GM21447 (cell line): ENCODE measurements at regions not wholly inside any gene's neighbourhood (a gene's known extent, or its start where the extent isn't known, plus 50 kb on each side); places are given as distances from the start of the nearest gene placed in this dataset.
A peak's percentile ranks its signal among the peaks of the same experiment; 100 is the strongest.

Experiments used
- ATAC-seq: cut with Tn5 transposase; IDR thresholded peaks from one replicate; pipeline ENCODE4 v1.9.1; 2021; ENCODE audit not compliant: unreplicated experiment

- no peak for ATAC-seq
These were observed 262.5 kb upstream of the LMCD1 start for GRCh38 chr3:8239095-8239494.

- ATAC-seq, result peak; percentile 96
These were observed 261.6 kb upstream of the LMCD1 start for GRCh38 chr3:8239718-8240695.

GRCh38 chr3:8246070-8246469, 255.6 kb upstream of the LMCD1 start:
- no peak for ATAC-seq

DNA sequence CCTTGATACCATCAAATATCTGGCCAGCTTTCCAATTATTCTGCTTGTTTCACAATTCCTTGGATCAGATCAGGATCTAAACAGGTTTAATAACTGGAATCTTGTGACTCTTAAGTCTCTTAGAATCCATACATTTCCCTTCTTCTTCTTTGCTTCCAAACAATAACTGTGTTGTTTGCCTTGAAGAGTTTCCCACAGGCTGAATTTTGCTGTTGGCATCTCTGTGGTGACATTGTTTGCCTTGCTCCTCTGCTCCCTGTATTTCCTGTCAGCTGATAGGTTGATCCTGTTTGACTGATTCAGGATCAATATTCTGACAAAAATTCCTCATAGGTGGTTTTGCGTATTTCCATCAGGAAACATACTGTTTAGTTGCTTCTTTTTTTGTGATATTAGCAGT, 248.4 kb upstream of the LMCD1 start:
- no peak for ATAC-seq

- ATAC-seq, result no peak
These were observed 247.1 kb upstream of the LMCD1 start for GRCh38 chr3:8254489-8254888.

DNA sequence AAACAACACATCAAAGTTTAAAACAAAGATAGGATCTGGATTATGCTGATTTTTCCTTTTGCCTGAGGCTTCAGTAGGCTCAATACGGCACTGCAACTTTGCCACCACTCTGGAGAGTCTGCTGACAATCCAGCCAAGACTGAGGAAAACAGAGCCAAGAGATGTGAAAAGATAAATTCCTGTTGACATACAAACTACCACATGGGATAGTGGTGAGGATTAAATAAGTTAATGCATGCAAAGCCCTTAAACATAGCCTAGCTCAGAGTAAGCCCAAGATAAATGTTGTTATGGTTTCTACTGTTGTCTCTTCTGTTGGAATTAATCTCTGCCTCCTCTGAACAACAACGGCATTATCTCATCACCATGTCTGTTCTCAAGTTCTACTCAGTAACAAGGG, 245.9 kb upstream of the LMCD1 start:
- ATAC-seq, result no peak

- no peak for ATAC-seq
These were observed 245.1 kb upstream of the LMCD1 start for GRCh38 chr3:8256441-8257071.

DNA sequence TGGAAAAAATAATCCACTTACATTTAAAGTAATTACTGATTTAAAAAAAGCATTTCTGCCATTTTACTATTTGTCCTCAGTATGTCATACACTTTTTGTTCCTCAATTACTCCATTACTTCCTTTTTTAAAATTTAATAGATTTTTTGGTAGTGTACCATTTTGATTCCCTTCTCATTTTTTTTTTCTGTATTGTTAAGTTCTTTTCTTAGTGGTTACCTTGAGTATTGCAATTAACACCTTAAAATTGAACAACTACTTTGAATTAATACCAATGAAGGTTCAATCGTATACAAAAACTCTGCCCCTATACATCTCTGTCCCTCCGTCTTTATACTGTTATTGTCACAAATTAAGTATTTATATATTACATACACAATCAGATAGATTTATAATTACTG, 240.6 kb upstream of the LMCD1 start:
- ATAC-seq, result no peak

GRCh38 chr3:8266730-8267131, 234.9 kb upstream of the LMCD1 start:
- ATAC-seq, result no peak

- ATAC-seq, result no peak
These were observed 228.1 kb upstream of the LMCD1 start for GRCh38 chr3:8273479-8273878.

GRCh38 chr3:8276056-8276455, 225.6 kb upstream of the LMCD1 start:
- ATAC-seq, result no peak

GRCh38 chr3:8276506-8276905, 225.1 kb upstream of the LMCD1 start:
- no peak for ATAC-seq

DNA sequence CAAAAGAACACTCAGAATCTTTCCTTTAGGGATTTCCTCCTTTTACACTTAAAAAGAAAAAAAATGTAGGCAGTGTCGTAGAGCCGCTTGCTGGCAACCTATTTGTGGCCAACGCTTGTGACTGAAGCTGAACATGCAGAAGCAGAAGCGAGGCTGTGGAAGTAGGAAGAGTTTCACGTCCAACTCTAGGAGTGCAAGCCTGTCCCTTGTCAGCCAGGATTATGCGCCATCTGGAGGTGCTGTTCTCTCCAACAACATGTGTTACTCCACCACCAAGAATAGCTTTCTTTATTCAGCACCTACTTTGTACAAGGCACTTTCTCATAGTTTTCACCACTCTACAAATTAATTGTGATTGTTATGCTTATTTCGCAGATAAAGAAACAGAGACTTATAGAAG, 223.2 kb upstream of the LMCD1 start:
- ATAC-seq, result no peak

- ATAC-seq, result no peak
These were observed 222.1 kb upstream of the LMCD1 start for GRCh38 chr3:8279476-8279875.

GRCh38 chr3:8279886-8280550, 221.6 kb upstream of the LMCD1 start:
- ATAC-seq, result no peak

DNA sequence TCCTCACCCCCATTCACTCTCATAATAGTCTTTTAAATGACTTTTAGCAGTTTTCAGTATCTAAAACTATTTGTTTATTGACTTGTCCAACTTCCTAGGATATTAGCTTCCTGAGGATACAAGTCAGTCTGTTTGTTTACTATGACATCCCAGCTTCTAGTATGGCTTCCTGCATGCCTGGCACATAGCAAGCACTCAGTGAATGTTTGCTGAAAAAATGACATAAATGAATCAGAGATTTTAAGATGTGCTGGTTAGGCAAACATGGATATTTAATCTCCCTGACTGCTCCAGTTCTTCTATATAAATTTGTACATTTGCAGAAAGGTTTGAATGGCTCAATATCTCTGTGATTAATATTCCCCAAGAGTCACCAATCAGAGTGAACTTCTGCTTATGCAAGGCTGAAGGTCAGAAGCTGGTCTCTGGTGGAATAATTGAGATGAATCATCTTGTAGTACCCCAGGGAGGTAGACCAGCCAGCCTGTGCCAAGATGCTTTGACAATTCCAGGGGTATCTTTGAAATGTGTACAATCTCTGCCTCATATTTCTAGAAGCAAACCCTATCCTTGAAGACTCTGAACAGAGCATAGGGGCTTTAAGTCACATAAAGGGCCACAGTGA, 219.0 kb upstream of the LMCD1 start:
- no peak for ATAC-seq

GRCh38 chr3:8283193-8283592, 218.4 kb upstream of the LMCD1 start:
- ATAC-seq, result no peak

DNA sequence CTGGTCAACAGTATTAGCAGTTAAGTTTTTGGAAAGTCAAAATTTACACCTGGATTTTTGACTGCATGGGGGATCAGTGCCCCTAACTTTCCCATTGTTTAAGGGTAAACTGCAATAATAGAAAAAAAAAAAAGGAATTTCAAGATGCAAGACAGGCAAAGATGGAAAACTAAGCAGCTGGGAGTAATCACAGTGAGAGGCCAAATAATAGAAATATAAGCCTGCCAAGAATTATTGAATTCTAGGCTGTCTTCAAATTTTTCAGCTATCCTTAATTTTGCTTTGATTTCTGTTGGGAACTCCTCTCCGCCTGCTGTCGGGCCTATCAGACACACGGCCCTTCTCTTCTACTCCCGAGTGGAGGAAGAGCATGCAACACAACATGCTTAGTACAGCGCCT, 215.5 kb upstream of the LMCD1 start:
- no peak for ATAC-seq

GRCh38 chr3:8286749-8287148, 214.9 kb upstream of the LMCD1 start:
- no peak for ATAC-seq

DNA sequence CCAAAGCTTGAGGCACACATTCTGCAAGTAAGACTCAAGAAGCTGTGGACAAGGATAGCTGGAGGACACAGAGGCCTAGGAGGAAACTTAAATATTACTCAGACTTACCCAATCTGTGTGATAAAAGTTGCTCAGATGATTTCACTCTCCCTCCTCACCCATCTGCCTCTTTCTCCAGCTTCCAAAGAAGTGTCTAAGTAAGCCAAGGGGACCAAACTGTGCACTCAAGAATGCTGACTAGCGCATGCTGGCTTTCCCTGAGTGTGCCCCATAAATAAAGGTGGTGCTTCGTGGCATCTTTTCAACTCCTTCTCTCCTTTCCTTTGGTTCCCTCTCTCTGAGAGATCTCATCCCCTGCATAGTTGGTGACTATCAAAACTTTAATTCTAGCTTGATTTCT, 211.0 kb upstream of the LMCD1 start:
- no peak for ATAC-seq

GRCh38 chr3:8296461-8296860, 205.2 kb upstream of the LMCD1 start:
- no peak for ATAC-seq
